Heart right ventricle (tissue), 16 donors: ENCODE measurements at regions not wholly inside any gene's neighbourhood (a gene's known extent, or its start where the extent isn't known, plus 50 kb on each side); places are given as distances from the start of the nearest gene placed in this dataset.

Experiments used
- ATAC-seq, 8 donors: fragments of 200-7000 bp; cut with Tn5 transposase; one replicate each; pipeline ENCODE4 v1.9.1; 2020; ENCODE audit warnings: mild to moderate bottlenecking in 8 of 8, moderate library complexity in 8 of 8, moderate number of reproducible peaks in 1 of 8
- DNase-seq, 2 donors: peaks; one replicate each; pipeline ENCODE4 v3.0.0-alpha.2; 2020
- H3K27ac ChIP-seq, 10 donors: fragments of 200-600 bp; sonication (generic) in 2 of 10; one replicate each; pipeline versions ENCODE4 v1.5.0 to v1.8.0; 2020 to 2022; ENCODE audit warnings: mild to moderate bottlenecking in 3 of 10
- H3K27me3 ChIP-seq, 7 donors: fragments of 200-600 bp; one replicate each; pipeline ENCODE4 v1.8.0; 2021 to 2022; ENCODE audit warnings: mild to moderate bottlenecking in 2 of 7
- H3K36me3 ChIP-seq, 9 donors: fragments of 200-600 bp; sonication (generic) in 1 of 9; one replicate each; pipeline versions ENCODE4 v1.5.0 to v1.8.0; 2020 to 2022; ENCODE audit warnings: mild to moderate bottlenecking in 2 of 9
- H3K4me1 ChIP-seq, 9 donors: fragments of 200-600 bp; sonication (generic) in 1 of 9; one replicate each; pipeline versions ENCODE4 v1.5.0 to v1.8.0; 2020 to 2022; ENCODE audit warnings: mild to moderate bottlenecking in 4 of 9
- H3K4me3 ChIP-seq, 10 donors: fragments of 200-600 bp; sonication (generic) in 2 of 10; one replicate each; pipeline versions ENCODE4 v1.5.0 to v1.8.0; 2020 to 2022; ENCODE audit warnings: mild to moderate bottlenecking in 7 of 10, moderate library complexity in 2 of 10
- H3K9me3 ChIP-seq, 11 donors: fragments of 200-600 bp in 10 of 11; sonication (generic) in 2 of 11; one replicate each; pipeline versions ENCODE4 v1.5.0 to v1.8.0; 2013 to 2022; ENCODE audit warnings: mild to moderate bottlenecking in 2 of 11, control low read depth in 1 of 11, moderate library complexity in 1 of 11
- CTCF ChIP-seq, 9 donors: fragments of 200-600 bp; sonication (generic) in 2 of 9; IDR thresholded peaks; one replicate each; pipeline versions ENCODE4 v1.5.0 to v1.8.0; 2021 to 2022; ENCODE audit warnings: antibody characterized with exemption in 9 of 9, mild to moderate bottlenecking in 5 of 9, moderate library complexity in 1 of 9
- WGBS, 2 donors: extraction: QIAGEN DNeasy Blood & Tissue Kit; methylation state at CpG; one replicate each; pipeline ENCODE4 v1.1.7; 2013; ENCODE audit warnings: inconsistent platforms in 1 of 2; 5-methylcytosine and 5-hydroxymethylcytosine counted together
- intact Hi-C, 10 donors: fragments of 100-400 bp; cut with DNase I; formaldehyde crosslinking; loops; one replicate each; pipeline versions ENCODE4 v1.11.1 to v1.14.2; 2022
- donor health status: Arrhythmogenic right ventricular cardiomyopathy.
- donor health status: ischemic (EF 13 %, LVEDD 7.1; RV severe dilation, severe dysfunction).
- donor health status: healthy with polysubstance abuse.
- donor health status: DM: no; HTN: yes; CAD: no.
- donor health status: DM: no; HTN: no; CAD: no.
- donor health status: ischemic (EF 25% LVEDD 6.9; RV normal size, moderate dysfunction).
- donor health status: ischemic (EF 25% LVEDD 5.7; RV mildly dilated, moderate dysfunction).
- donor health status: healthy.
- donor health status: DM: yes; HTN: yes; CAD: no.
- donor health status: Ischemic cardiomyopathy.
- donor health status: ischemic (EF 35%, LVEDD 5.7; RV mildly dilated, moderate dysfunction).
- donor health status: nonischemic (EF 11% LVEDD 7.7; RV severe dilation, severe dysfunction).
- donor health status: DM: yes; HTN: yes; CAD: no.
- donor health status: PGD.
- donor health status: ischemic (EF 29% LVEDD 5.4; RV normal size, mild dysfunction).
- donor health status: nonischemic (EF 23%, LVEDD 6.1; RV moderate dilation, normal function).

GRCh38 chrX:125622899-125623298 lies 303.2 kb downstream of the TEX13C start:
- peaks cover 0 to 6% (median 0%) of the 10 kb centered on the region in 11 donors for H3K9me3 ChIP-seq
- no peaks in the 10 kb centered on the region for H3K27me3 ChIP-seq
- ATAC-seq (no peak), DNase-seq (no peak)
- H3K4me3 ChIP-seq: no peak overlapping the region
- H3K27ac ChIP-seq: no peak overlapping the region
- no peaks in the 10 kb centered on the region for H3K36me3 ChIP-seq
- 61 to 68% methylated on average over 2 of the region's 2 CpGs for WGBS, 2 donors
- intact Hi-C loops: no loop called here
- TF ChIP-seq CTCF (IDR thresholded peaks at IDR 0.05): no peak
- no peaks in the 10 kb centered on the region for H3K4me1 ChIP-seq

- Histone ChIP-seq H3K4me1 (no peaks in the 10 kb centered on the region), H3K27me3 (no peaks in the 10 kb centered on the region), H3K4me3 (no peak overlapping the region), H3K36me3 (no peaks in the 10 kb centered on the region), H3K9me3 (peaks cover 0 to 6% (median 0%) of the 10 kb centered on the region in 11 donors), H3K27ac (no peak overlapping the region)
- ATAC-seq: no peak
- DNase-seq: no peak
- intact Hi-C loops: no loop called here
- no peak for TF ChIP-seq CTCF (IDR thresholded peaks at IDR 0.05)
- WGBS, 2 donors: 57 to 59% methylated on average over 6 of the region's 6 CpGs
Observed at GRCh38 chrX:125627676-125628075, 308.0 kb downstream of the TEX13C start.

GRCh38 chrX:125628435-125628834 lies 308.8 kb downstream of the TEX13C start:
- intact Hi-C loops: no loop called here
- no peak for TF ChIP-seq CTCF (IDR thresholded peaks at IDR 0.05)
- Histone ChIP-seq H3K27me3 (no peaks in the 10 kb centered on the region), H3K4me3 (no peak overlapping the region), H3K9me3 (peaks cover 0 to 6% (median 0%) of the 10 kb centered on the region in 11 donors), H3K36me3 (no peaks in the 10 kb centered on the region), H3K27ac (no peak overlapping the region), H3K4me1 (no peaks in the 10 kb centered on the region)
- ATAC-seq (no peak), DNase-seq (no peak)
- 40 to 42% methylated on average over 1 of the region's 1 CpG for WGBS, 2 donors

- Histone ChIP-seq H3K9me3 (peaks cover 0 to 17% (median 0%) of the 10 kb centered on the region in 11 donors), H3K27me3 (no peaks in the 10 kb centered on the region), H3K36me3 (no peaks in the 10 kb centered on the region), H3K27ac (no peak overlapping the region), H3K4me3 (no peak overlapping the region), H3K4me1 (no peaks in the 10 kb centered on the region)
- intact Hi-C loops: no loop called here
- DNase-seq (no peak), ATAC-seq (no peak)
- no peak for TF ChIP-seq CTCF (IDR thresholded peaks at IDR 0.05)
- 64 to 71% methylated on average over 1 of the region's 1 CpG for WGBS, 2 donors
Observed at GRCh38 chrX:125641405-125641804, 321.7 kb downstream of the TEX13C start.
